Kidney (tissue), 13 donors: ENCODE measurements at regions not wholly inside any gene's neighbourhood (a gene's known extent, or its start where the extent isn't known, plus 50 kb on each side); places are given as distances from the start of the nearest gene placed in this dataset.

ENCODE experiments used
- DNase-seq, 5 donors: peaks; one replicate each; pipeline ENCODE4 v3.0.0-alpha.2; 2013 to 2020
- FAIRE-seq: peaks from 2 replicates; lab custom pipeline; 2012; peaks lifted over from hg19 to GRCh38; lab: Jason Lieb, UNC
- H3K27ac ChIP-seq, 2 donors: one replicate each; pipeline ENCODE4 v1.7.0; 2013; ENCODE audit warnings: low read depth in 2 of 2, low read length in 2 of 2, inconsistent platforms in 1 of 2
- H3K27me3 ChIP-seq: one replicate; pipeline ENCODE4 v1.7.1; 2013; ENCODE audit warnings: low read length, inconsistent platforms; ENCODE audit not compliant: control insufficient read depth, insufficient read depth
- H3K36me3 ChIP-seq, 3 donors: one replicate each; pipeline versions ENCODE4 v1.7.0 to v1.7.1; 2013; ENCODE audit warnings: low read length in 3 of 3, control low read depth in 1 of 3, inconsistent platforms in 1 of 3; ENCODE audit not compliant: insufficient read depth in 3 of 3, control insufficient read depth in 2 of 3
- H3K4me1 ChIP-seq, 3 donors: one replicate each; pipeline versions ENCODE4 v1.7.0 to v1.7.1; 2013; ENCODE audit warnings: low read length in 3 of 3, inconsistent platforms in 1 of 3, low read depth in 1 of 3; ENCODE audit not compliant: control insufficient read depth in 2 of 3, insufficient read depth in 2 of 3
- H3K4me3 ChIP-seq, 3 donors: one replicate each; pipeline versions ENCODE4 v1.7.0 to v1.8.1; 2013; ENCODE audit warnings: low read length in 3 of 3, control low read depth in 1 of 3, inconsistent platforms in 1 of 3
- H3K9ac ChIP-seq, 3 donors: one replicate each; pipeline versions ENCODE4 v1.7.0 to v1.7.1; 2013; ENCODE audit warnings: low read length in 3 of 3, control low read depth in 1 of 3, inconsistent platforms in 1 of 3
- H3K9me3 ChIP-seq, 3 donors: one replicate each; pipeline versions ENCODE4 v1.7.0 to v1.7.1; 2013; ENCODE audit warnings: low read length in 3 of 3, control low read depth in 1 of 3, inconsistent platforms in 1 of 3; ENCODE audit not compliant: control insufficient read depth in 2 of 3, insufficient read depth in 1 of 3
- CTCF ChIP-seq: IDR thresholded peaks from 3 replicates; pipeline ENCODE4 v1.5.1; 2012; ENCODE audit warnings: mild to moderate bottlenecking, moderate library complexity, borderline replicate concordance; ENCODE audit not compliant: insufficient read depth; ENCODE audit errors: extremely low read depth
- intact Hi-C: fragments of 100-400 bp; cut with DNase I; formaldehyde crosslinking; loops from one replicate; pipeline ENCODE4 v1.11.1; 2022
- donor health status: control.
- donor health status: control.
- donor health status: control.
- donor health status: control.
- donor health status: control.
- donor health status: DM: yes; HTN: yes; CAD: no.
- donor health status: Normal renal cell carcinoma (clear cell type).

GRCh38 chr3:140828585-140828984 lies 113.1 kb upstream of the SLC25A36 start:
- Histone ChIP-seq H3K9me3 (no peaks in the 10 kb centered on the region), H3K9ac (no peak overlapping the region), H3K27me3 (no peaks in the 10 kb centered on the region), H3K36me3 (no peaks in the 10 kb centered on the region), H3K27ac (no peak overlapping the region), H3K4me3 (no peak overlapping the region), H3K4me1 (no peaks in the 10 kb centered on the region)
- FAIRE-seq (no peak), DNase-seq (no peak)
- intact Hi-C loops, result no loop called here
- TF ChIP-seq CTCF, result no peak

DNA sequence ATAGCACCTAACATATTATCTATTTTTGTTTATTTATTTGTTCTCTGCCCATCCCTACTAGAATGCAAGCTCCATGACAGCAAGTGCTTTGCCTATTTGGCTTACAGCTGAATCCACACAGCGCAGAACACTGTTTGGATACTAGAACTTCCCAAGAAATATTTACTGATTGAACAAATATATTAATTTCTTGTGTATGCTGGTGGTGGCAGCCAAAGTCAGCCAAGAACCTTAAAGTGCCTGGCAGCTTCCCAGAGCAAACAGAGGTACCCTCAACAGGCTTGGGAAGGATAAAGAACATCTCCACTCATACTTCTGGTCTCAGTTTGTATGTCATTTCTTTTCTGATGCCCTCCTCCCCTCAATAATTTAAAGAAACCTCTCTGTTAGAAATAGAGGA lies 111.8 kb upstream of the SLC25A36 start:
- H3K27ac ChIP-seq, result no peak overlapping the region
- intact Hi-C loops, result no loop called here
- H3K36me3 ChIP-seq, result no peaks in the 10 kb centered on the region
- no peaks in the 10 kb centered on the region for H3K9me3 ChIP-seq
- no peak overlapping the region for H3K9ac ChIP-seq
- no peak for DNase-seq
- no peak for TF ChIP-seq CTCF
- no peaks in the 10 kb centered on the region for H3K4me1 ChIP-seq
- no peaks in the 10 kb centered on the region for H3K27me3 ChIP-seq
- no peak overlapping the region for H3K4me3 ChIP-seq
- no peak for FAIRE-seq

DNA sequence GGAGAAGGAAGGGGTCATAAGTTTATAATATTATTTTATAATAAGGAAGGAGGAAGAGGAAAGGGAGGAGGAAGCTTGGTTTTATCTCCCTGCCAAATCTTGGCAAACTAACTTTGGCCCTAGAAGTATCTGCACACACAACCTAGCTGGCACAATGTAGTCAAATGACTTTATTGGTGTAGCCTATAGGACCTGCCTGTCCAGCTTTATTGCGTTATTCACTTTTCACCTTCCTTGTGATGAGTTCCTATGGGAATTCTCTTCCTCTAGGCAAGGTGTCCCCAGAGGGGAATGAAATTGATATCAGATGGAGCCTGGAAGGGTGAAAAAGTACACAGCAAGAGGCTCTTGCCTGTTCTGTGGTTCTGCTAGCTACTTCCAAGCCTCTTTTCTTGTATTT lies 111.2 kb upstream of the SLC25A36 start:
- TF ChIP-seq CTCF, result no peak
- Histone ChIP-seq H3K9ac (no peak overlapping the region), H3K27ac (no peak overlapping the region), H3K4me1 (no peaks in the 10 kb centered on the region), H3K36me3 (no peaks in the 10 kb centered on the region), H3K4me3 (no peak overlapping the region), H3K27me3 (no peaks in the 10 kb centered on the region), H3K9me3 (no peaks in the 10 kb centered on the region)
- FAIRE-seq, result no peak
- intact Hi-C loops, result no loop called here
- DNase-seq, result no peak

DNA sequence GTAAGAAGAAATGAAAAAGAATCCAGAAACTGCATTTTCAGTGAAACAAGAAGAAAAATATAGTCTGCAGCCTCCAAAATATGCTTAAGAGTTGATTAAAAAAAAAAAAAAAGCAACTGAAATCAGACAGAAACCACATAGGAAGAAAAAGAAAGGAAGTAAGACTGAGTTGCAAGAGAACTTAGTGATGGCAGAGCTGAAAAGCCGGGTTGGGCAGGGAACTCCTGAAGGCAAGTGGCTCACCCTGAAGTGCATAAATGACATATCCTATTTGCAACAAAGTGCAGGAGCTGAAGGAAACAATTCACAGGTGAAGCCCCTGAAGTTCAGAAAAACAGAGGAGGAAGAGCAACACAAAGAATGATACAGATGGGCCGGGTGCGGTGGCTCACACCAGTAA lies 108.8 kb upstream of the SLC25A36 start:
- Histone ChIP-seq H3K9me3 (no peaks in the 10 kb centered on the region), H3K4me3 (no peak overlapping the region), H3K27ac (no peak overlapping the region), H3K27me3 (no peaks in the 10 kb centered on the region), H3K36me3 (no peaks in the 10 kb centered on the region), H3K9ac (no peak overlapping the region), H3K4me1 (no peaks in the 10 kb centered on the region)
- intact Hi-C loops, result no loop called here
- TF ChIP-seq CTCF, result no peak
- FAIRE-seq (no peak), DNase-seq (no peak)
